Stimulated activated CD4-positive, alpha-beta T cell treated with anti-CD3 and anti-CD28 coated beads, Interleukin-4, amount 100 ng/mL, for 4 hours (primary cell): ENCODE measurements at regions not wholly inside any gene's neighbourhood (a gene's known extent, or its start where the extent isn't known, plus 50 kb on each side); places are given as distances from the start of the nearest gene placed in this dataset.
"Not testable (repeated sequence)": the region's sequence is repeated elsewhere in the genome, so short reads cannot be mapped to it uniquely, and the experiment has no call there.

Source experiments
- DNase-seq, 2 experiments: peaks; one replicate each; pipeline ENCODE4 v3.0.0-alpha.2; 2020

DNA sequence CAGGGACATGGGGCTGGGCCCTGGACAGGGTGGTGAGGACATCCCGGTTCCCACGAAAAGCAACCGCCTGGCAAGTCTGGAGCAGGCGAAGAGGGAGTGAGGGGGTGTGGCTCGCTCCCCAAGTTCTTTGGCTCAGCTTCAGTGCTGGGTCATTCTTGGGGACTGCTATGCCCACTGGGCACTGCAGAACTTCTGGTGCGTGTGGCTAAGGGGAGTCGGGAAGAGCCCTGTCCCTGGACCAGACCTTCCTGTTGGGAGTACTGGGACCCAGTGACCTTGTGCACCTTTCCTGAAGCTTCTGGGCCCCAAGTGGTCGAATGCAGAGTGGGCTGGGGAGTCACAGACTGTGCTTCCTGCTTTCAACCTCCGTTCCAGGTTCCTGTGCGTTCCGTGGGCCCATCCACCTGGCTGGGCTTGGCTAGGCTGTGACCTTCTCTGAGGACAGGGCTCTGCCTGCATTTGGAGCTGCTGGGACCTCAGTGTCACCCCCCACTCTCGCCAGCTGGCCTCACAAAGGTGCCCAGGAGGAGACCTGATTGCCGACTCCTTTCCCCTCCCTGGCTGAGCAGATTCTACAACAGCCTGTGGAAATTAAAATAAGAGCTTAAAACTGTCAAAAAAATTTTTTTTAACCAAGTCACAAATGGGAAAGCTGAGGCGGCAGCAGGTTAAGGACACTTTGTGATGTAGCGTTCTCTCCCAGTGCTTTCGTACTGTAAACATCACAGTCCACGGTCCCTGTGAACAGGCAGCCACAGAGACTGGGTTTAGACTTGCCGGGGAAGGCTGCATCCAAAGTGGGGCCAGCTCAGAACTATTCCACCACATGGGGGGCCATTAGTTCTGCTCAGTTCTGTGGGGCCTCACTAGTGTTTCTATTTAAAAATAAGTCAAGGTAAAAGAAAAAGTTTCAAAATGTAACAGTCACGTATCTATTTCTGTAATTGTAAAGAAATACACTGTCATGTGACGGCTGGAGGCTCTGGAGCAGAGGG, 63.8 kb upstream of the WNT7B start:
- no peak for DNase-seq

DNA sequence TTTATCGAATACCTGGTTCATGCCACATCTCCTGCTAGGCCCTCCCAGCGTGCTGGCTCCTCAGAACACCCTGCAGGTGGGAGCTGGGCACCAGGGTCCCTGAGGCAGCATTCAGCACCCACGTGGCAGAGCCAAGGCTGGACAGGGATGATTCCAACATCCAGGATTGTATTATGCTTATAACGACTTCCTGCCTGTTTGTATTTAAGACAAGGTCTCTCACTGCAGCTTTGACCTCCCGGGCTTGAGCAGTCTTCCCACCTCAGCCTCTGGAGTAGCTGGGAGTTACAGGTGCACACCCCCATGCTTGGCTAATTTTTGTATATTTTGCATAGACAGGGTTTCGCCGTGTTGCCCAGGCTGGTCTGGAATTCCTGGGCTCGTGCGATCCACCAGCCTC, 64.7 kb upstream of the WNT7B start:
- DNase-seq: no peak

DNA sequence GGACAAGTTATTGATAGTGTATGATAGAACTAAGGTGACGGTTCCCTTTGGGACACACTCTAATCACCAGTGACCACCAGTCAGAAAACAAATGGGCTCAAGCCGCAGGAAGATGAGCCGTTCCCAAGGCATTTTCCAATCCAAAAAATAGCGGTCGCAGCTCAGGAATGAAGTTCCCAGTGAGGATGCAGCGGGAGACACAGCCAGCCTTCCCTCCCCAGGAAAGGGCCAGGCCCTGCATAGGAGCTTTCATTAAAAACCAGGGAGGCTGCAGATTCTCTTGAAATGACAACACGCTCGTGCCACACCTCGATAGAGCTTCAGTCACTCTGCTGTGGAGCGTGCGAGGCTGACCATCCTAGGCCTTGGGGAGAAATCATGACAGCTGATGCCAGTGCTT, 65.8 kb upstream of the WNT7B start:
- no peak for DNase-seq

DNA sequence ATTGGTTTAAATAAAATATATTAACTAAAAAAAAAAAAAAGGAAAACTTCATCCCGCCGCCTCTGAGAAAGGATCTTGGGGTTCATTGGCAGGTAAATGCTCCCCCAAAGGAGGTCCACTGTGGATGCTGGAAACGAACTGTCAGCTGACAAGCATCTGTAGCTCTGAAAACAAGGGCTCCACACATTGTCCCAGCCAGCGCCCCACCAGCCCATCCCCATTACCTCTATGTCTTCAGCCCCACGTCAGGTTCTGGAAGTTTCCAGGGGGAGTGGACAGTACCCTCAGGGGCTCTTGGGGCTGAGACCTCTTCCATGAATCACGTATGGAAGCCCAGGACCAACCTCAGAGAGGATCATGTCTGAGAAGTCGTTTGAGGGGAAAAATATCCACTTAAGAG, 66.4 kb upstream of the WNT7B start:
- no peak for DNase-seq

DNA sequence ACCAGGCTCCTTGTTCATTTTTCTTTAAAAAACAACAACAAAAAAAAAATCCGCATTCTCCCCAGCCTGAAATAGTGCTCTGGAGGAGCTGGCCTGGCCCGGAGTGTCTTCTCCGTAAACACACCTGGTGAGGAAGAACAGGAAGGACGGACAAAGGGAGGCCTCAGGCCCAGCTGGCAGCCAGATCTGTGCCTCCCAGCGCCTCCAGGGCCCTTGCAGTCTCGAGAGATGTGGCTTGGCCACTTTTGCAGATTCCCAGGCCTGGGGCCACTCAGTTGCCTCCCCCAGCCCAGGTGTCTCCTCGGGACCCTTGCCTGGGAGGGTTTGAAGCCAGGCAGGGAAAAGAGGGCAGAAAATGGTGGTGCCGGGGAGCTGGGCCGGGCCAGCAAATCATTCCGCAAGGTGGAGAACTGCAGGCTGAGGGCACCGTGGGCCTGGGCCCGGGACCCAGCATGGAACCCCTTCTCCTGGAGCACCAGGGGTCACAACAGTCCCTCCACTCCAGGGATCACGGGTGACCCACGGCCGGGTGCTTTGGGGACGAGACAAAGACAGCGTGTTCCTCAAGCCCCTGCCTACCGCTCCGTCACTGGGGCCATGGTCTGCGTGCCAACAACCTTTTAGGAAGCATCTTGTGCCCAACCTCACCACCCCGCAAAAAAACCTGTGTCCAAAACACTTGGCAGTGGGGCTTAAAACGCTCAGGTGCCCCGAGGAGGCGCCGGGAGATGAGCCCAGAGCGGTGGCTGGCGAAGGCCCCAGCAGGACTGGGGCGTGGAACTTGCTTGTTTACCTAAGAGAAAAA, 67.1 kb upstream of the WNT7B start:
- no peak for DNase-seq

DNA sequence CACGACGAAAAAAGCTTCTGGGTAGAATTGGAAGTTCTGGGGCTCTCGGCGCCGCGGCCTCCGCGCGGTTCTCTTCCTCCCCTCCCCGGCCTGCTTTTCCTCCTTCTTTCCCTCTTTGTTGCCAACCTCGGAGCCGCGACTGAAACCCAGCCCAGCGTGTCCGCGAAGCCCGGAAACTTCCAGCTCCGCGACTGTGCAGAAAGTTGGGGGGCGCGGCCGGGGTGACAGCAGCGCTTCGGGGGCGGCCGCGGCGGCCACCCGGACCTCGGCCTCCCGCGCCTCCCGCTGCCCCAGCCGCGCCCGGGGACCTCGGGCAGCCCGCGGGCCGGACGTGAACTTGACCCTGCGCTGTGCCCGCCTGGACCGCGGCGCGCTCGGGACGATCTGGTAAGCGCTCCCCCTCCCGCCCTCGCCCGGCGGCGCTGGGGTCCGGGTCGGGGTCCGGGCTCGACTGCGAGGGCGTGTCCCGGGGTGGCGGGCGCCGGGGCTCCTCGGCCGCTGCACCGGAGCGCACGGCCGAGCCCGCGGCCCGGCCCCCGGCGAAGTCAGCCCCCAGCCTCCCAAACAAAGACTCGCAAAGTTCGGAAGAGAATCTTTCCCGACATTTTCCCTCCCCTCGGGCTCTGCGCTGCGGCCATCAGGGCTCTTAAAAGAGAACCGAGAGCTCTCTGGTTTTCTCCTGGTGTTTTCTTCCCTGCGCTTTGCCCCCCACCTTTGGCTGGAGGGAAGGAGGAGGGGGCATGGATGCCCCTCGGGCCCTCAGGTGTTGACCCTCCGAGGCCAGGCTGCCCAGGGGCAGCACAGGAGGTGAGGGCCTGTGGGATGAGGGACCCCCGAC, 67.9 kb upstream of the WNT7B start:
- peak in 1 of 2 experiments; percentile 38 for DNase-seq

DNA sequence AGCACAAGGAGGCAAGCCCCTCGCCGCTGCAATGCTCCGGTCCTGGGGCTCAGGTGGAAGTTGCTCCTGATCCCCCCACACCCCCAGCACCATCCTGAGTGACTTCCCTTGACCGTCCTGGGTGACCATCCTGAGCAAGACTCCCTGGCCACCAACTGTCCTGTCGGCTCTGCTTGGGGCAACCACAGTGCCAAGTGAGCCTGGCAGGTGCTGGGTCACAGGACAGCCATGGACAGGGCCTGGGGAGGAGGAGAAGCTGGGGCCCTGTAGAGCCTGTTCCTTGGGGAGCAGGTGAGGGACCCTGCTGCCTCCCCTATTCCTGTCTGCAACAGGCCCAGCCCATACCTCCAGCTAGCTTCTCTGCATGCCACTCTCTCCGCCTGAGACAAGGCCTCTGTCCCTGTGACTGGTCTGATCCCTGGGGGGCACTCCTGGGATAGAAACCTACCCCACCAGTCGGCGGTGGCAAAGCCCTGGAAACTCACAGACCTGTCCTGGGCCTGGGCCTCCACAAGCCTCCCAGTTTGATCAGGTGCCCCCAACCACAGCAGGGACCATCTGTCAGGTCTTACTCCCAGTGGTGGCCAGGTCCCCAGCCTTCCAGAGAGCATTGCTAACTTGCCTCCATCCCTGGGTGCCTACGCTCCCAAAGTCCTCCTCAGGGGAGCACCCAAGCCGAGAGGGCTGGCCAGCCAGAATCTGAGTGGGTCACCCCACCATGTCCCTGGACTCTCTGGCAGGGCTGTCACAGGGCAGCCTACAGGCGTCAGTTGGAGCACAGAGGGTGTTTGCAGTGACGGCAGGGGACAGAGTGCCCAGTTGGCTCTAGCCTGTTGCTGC, 68.7 kb upstream of the WNT7B start:
- DNase-seq: no peak

DNA sequence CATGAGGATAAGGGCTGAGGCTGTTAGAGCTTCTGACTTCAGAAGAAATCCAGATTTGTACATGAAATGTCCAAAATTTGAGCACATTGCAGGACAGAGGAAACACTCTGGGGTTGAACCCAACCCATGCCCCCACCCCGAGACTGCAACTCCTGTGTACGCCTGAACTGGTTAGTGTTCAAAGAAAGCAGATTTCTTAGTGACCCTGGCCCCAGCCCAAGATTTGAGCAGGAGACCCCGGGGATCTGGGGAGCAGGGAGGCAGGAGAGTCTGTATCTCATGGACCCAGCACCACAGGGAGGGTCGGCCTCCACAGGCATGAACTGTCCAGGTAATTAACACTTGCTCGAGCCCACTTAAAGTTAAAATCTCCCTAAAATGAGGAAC, 69.3 kb upstream of the WNT7B start:
- no peak for DNase-seq

DNA sequence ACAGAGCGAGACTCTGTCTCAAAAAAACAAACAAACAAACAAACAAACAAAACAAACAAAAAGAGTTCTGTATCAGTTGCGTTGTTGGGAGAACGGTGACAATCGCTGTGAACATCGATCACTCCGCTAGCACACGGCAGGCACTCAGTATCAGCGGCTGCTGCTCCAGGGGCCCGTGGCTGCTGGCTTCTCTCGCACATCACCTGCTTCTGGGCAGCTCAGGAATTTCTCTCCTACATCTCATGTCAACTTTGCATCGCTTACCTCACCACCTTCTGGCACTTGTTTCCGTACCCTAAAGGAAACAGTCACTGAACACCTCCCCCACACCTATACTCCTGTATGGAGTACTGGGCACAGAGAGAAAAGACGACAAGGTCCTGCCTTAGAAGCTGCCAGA, 70.3 kb upstream of the WNT7B start:
- DNase-seq: no peak

DNA sequence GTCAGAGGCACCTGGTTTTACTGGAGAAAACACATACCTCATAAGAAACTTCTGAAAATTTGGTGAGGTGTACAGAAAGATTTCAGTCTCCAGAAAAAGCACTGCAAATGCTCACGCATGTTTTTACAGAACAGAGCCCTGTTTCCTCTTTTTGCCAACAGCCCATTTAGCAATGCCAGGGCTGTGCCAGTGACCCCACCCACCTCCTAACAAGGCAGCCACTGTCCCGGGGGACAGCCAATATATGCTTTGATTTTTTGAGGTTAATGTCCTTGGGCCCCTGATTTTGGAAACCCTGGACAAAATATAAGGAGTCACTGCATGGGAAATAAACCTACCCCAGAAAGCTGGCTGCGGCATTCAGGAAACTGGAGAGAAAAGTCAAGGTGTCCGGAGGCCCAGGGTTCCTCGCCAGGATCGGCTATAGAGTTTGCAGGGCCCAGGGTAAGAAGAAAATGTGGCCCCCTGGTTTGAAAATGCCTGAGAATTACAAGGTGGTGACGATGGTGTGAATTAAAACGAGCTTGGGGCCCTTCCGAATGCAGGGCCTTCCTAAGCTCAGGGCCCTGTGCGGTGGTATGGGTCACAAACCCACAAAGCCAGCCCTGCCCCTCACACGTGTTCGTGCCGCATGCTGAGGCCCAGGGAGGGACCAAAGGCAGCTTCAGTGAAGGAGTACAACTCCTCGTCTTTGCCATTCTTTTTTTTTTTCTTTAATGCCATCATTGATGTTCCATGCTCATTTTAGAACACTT, 71.1 kb upstream of the WNT7B start:
- no peak for DNase-seq

DNA sequence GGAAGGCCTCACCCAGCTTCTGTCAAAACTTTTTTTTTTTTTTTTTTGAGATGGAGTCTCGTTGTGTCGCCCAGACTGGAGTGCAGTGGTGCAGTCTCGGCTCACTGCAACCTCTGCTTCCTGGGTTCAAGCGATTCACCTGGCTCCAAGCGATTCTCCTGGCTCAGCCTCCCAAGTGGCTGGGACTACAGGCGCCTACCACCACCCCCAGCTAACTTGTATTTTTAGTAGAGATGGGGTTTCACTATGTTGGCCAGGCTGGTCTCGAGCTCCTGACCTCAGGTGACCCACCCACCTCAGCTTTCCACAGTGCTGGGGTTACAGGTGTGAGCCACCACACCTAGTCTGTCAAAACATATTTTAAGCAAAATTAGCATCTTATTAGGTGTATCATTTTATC, 71.7 kb upstream of the WNT7B start:
- DNase-seq: not testable (repeated sequence)

DNA sequence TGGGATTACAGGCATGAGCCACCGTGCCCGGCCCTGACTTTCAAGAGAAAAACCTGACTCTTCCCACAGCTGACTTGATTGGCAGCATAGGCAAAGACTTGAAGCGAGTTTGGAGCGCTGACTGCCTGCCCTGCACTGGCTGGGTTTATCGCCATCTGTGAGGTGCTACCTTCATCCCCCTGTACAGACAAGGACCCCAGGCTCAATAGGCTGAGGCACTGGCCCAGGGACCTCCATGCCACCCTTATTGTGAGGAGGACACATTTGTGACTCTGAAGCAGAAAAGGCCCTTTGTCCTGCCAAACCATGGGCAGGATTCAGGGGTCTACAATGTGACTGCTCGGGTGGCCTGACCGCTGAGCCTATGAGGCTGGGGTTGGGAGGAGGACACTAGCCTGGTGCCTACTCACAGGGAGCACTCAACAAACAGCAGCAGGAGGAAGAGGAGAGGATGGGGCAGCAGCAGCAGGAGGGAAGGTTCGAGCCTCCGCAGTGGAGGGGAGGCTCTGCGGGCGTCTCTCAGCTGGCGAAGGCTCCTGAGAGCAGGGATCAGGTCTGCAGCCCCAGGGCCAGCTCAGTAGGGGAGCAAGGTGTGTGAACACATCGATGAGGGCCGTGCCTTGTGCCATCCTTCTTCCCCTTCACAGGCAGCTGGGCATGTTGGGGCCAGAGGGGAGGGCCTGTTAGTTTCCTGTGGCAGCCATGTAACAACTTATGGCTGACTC, 72.9 kb upstream of the WNT7B start:
- no peak for DNase-seq

DNA sequence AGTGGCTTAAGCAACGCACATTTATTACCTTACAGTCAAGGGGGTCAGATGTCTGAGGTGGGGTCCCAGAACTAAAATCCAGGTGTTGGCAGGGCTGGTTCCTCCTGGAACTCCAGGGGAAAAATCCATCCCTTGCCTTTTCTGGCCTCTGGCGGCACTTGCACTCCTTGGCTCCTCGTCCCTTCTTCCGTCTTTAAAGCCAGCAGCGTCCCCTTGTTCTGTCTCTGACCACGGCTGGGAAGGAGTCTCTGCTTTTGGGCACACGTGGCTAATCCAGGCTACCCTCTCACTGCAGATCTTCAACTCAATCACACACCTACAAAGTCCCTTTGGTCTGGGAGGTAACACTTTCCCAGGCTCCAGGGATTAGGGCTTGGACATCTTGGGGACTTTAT, 73.5 kb upstream of the WNT7B start:
- no peak for DNase-seq

DNA sequence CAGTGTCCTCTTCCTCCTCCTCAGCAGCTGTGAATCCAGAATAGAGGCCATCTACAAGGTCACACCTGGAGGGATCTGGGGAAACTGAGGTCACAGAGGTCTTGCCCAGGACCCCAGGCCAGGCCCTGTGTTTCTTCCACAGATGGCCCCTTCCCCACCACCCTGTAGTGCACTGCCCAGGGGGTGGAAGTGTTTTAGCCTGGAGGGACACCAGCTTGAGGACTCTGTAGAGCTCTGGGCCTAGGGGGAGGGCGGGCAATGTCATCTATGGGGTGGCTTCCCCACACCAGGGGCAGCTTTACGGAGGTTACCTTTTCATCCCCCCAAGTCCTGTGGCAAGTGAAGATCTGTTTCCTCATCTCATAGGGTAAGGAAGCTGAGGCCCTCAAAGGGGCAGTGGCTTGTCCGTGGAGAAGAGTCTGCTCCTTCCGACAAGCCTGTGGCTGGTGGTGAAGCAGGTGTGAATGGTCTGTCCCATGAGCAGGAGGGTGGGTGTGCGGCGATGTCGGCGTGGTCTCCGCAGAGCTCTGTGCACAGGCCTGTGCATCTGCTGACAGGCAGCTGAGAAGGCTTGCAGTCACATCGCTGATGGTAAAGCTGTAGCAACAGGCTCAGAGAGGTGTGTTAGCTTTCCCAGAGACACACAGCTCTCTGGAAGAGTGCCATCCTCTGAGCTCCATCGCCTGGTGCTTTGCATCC, 74.1 kb upstream of the WNT7B start:
- no peak for DNase-seq

DNA sequence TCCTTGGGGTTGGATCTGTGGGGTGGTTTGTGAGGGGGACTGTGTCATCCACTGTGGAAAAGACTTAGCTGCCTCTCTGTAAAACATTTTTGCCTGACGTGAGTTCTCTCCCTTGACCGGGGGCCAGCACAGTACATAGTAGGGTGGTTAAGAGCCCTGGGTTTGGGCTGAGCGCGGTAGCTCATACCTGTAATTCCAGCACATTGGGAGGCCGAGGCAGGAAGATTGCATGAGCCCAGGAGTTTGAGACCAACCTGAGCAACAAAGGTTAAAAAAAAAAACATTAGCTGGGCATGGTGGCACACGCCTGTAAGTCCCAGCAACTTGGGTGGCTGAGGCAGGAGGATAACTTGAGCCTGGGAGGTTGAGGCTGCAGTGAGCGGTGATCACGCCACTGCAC, 74.7 kb upstream of the WNT7B start:
- DNase-seq: no peak

DNA sequence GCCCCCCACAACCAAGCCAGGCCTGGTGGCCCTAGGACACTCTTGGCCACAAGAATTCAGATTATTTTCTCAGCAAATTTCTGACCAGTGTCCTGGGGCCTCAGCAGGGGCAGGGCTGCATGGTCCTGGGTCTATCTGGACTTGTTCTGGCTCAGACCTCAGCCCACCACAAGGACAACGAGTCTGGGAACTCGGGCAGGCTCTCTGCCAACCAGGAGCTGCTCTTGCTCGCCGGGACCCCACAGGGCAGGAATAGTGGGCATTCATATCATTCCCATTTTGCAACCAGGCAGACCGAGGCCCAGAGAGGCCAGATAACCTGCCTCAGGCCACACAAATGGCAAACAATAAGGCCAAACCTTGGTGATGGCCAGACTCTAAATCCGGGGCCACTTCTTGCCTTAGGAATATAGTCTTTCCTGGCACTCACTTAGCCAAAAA, 75.4 kb upstream of the WNT7B start:
- no peak for DNase-seq

DNA sequence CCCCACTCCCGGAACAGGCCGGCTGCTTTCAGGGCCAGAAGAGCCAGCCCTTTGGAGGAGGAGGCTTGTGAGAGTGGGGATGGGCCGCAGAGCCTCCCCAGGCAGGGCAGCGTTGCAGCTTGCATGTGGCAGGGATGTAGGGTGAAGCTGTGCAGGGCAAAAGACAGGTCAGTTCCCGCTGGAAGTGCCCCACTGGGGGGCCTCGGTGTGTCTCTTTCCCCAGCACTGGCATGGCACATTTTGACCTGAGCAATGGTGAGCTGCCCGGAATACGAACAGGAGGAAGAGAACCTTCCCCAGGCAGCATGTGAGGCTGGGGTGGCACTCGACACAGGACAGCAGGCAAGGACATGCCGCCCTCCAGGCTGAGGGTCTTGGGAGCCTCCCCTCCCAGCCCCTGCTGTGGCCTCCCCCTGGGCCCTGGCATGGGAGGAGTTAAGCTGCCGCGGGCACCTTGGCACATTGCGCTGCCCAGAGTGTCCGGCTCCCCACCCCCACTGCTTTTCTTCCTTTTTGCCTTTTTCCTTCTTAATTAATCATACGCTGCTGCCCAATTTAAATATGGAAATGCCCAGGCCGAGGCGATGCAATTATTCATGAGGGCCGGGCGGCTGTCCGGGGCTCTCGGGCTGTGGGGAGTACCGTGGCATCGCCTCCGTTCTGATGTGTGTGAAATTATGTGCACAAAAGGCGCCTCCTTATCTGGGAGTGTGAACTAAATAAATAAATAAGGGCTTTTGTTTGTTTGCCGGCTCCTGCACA, 76.0 kb upstream of the WNT7B start:
- DNase-seq: no peak

DNA sequence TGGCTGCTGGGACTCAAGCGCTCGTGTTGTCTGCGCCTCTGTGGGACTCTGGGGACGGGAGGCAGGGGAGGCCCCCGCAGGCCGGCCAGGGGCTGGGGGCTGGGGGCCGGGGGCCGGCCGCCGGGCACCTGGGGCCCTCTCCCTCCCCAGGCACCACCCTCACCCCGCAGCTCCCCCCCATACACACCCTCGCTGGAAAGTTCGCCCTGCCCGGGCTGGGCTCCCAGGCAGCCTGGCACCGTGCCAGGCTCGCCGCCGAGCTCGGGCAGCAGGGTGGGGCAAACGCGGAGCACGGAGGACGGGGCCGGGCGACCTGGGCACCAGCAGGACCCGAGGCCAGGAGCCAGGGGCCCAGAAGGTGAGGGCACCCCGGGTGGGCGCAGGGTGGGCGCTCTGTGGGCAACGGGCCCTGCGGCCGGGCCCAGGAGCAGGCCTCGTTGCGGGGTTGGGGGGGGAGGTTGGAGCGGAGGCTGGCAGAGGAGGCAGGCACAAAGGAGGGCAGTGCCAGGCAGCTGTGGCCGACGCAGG, 76.7 kb upstream of the WNT7B start:
- DNase-seq: peak; percentile 42 to 54
